ENCODE measurements at regions not wholly inside any gene's neighbourhood (a gene's known extent, or its start where the extent isn't known, plus 50 kb on each side); places are given as distances from the start of the nearest gene placed in this dataset.

- Histone ChIP-seq H3K4me3 (ENCODE audit: low read depth, low read length) (no peak overlapping the region), H3K27me3 (ENCODE audit: control insufficient read depth, insufficient read depth, low read length) (no peaks in the 10 kb centered on the region), H3K36me3 (ENCODE audit: control insufficient read depth, insufficient read depth, low read length) (no peaks in the 10 kb centered on the region)
- no peak for TF ChIP-seq CTCF (IDR thresholded peaks at IDR 0.05; ENCODE audit: insufficient read depth, low read length, poor library complexity, severe bottlenecking)
- no peak for DNase-seq (ENCODE audit: low read depth)
Measured at GRCh38 chr6:134706806-134707205, 243.1 kb downstream of the ALDH8A1 start.

- no peaks in the 10 kb centered on the region for H3K36me3 ChIP-seq (ENCODE audit: control insufficient read depth, insufficient read depth, low read length)
- H3K27me3 ChIP-seq (ENCODE audit: control insufficient read depth, insufficient read depth, low read length): no peaks in the 10 kb centered on the region
- no peak for DNase-seq (ENCODE audit: low read depth)
- TF ChIP-seq CTCF (IDR thresholded peaks at IDR 0.05; ENCODE audit: insufficient read depth, low read length, poor library complexity, severe bottlenecking): no peak
- H3K4me3 ChIP-seq (ENCODE audit: low read depth, low read length): no peak overlapping the region
Measured at GRCh38 chr6:134706153-134706552, 243.7 kb downstream of the ALDH8A1 start.

GRCh38 chr6:134703206-134703605 lies 246.7 kb downstream of the ALDH8A1 start:
- Histone ChIP-seq H3K4me3 (ENCODE audit: low read depth, low read length) (no peak overlapping the region), H3K36me3 (ENCODE audit: control insufficient read depth, insufficient read depth, low read length) (no peaks in the 10 kb centered on the region), H3K27me3 (ENCODE audit: control insufficient read depth, insufficient read depth, low read length) (no peaks in the 10 kb centered on the region)
- no peak for DNase-seq (ENCODE audit: low read depth)
- no peak for TF ChIP-seq CTCF (IDR thresholded peaks at IDR 0.05; ENCODE audit: insufficient read depth, low read length, poor library complexity, severe bottlenecking)

GRCh38 chr6:134702279-134702678 lies 247.6 kb downstream of the ALDH8A1 start:
- H3K27me3 ChIP-seq (ENCODE audit: control insufficient read depth, insufficient read depth, low read length): no peaks in the 10 kb centered on the region
- no peak for DNase-seq (ENCODE audit: low read depth)
- no peaks in the 10 kb centered on the region for H3K36me3 ChIP-seq (ENCODE audit: control insufficient read depth, insufficient read depth, low read length)
- no peak overlapping the region for H3K4me3 ChIP-seq (ENCODE audit: low read depth, low read length)
- TF ChIP-seq CTCF (IDR thresholded peaks at IDR 0.05; ENCODE audit: insufficient read depth, low read length, poor library complexity, severe bottlenecking): no peak

- Histone ChIP-seq H3K36me3 (ENCODE audit: control insufficient read depth, insufficient read depth, low read length) (no peaks in the 10 kb centered on the region), H3K4me3 (ENCODE audit: low read depth, low read length) (no peak overlapping the region), H3K27me3 (ENCODE audit: control insufficient read depth, insufficient read depth, low read length) (no peaks in the 10 kb centered on the region)
- no peak for DNase-seq (ENCODE audit: low read depth)
- no peak for TF ChIP-seq CTCF (IDR thresholded peaks at IDR 0.05; ENCODE audit: insufficient read depth, low read length, poor library complexity, severe bottlenecking)
Measured at GRCh38 chr6:134701301-134701700, 248.6 kb downstream of the ALDH8A1 start.

- H3K27me3 ChIP-seq (ENCODE audit: control insufficient read depth, insufficient read depth, low read length): no peaks in the 10 kb centered on the region
- no peak for TF ChIP-seq CTCF (IDR thresholded peaks at IDR 0.05; ENCODE audit: insufficient read depth, low read length, poor library complexity, severe bottlenecking)
- DNase-seq (ENCODE audit: low read depth): no peak
- H3K4me3 ChIP-seq (ENCODE audit: low read depth, low read length): no peak overlapping the region
- no peaks in the 10 kb centered on the region for H3K36me3 ChIP-seq (ENCODE audit: control insufficient read depth, insufficient read depth, low read length)
Measured at GRCh38 chr6:134698228-134698627, 251.7 kb downstream of the ALDH8A1 start.
